Esophagus muscularis mucosa (tissue), 4 donors: ENCODE measurements at regions not wholly inside any gene's neighbourhood (a gene's known extent, or its start where the extent isn't known, plus 50 kb on each side); places are given as distances from the start of the nearest gene placed in this dataset.

Experiments
- DNase-seq: peaks from one replicate; pipeline ENCODE4 v3.0.0-alpha.2; 2017; ENCODE audit errors: extremely low spot score
- H3K27ac ChIP-seq, 4 donors: fragments of 200-600 bp; sonication (generic); replicated peaks in 1 of 4; 1 replicate in 3 of 4; 2 replicates in 1 of 4; pipeline ENCODE4 v1.5.1; 2016 to 2019; ENCODE audit warnings: mild to moderate bottlenecking in 1 of 4
- H3K27me3 ChIP-seq, 4 donors: fragments of 200-600 bp; sonication (generic); one replicate each; pipeline versions ENCODE4 v1.5.1 to v1.6.0; 2016 to 2019
- H3K36me3 ChIP-seq, 4 donors: fragments of 200-600 bp; sonication (generic); one replicate each; pipeline ENCODE4 v1.5.1; 2016 to 2019
- H3K4me1 ChIP-seq, 4 donors: fragments of 200-600 bp; sonication (generic); one replicate each; pipeline ENCODE4 v1.5.1; 2016 to 2019
- H3K4me3 ChIP-seq, 4 donors: fragments of 200-600 bp; sonication (generic); 1 replicate in 2 of 4; 2 replicates in 2 of 4; pipeline ENCODE4 v1.5.1; 2016 to 2019; ENCODE audit warnings: mild to moderate bottlenecking in 4 of 4, moderate library complexity in 1 of 4
- H3K9me3 ChIP-seq, 4 donors: fragments of 200-600 bp; sonication (generic); 1 replicate in 3 of 4; 2 replicates in 1 of 4; pipeline ENCODE4 v1.5.1; 2016 to 2019
- CTCF ChIP-seq, 3 experiments: fragments of 200-600 bp in 2 of 3; fragments of 450-650 bp in 1 of 3; sonication (generic) in 2 of 3; IDR thresholded peaks; one replicate each; pipeline ENCODE4 v1.5.1; 2017 to 2019; ENCODE audit warnings: antibody characterized with exemption in 3 of 3, mild to moderate bottlenecking in 2 of 3, moderate library complexity in 1 of 3
- EP300 ChIP-seq: sonication (generic); formaldehyde crosslinking; IDR thresholded peaks from one replicate; pipeline ENCODE4 v1.6.1; 2017; ENCODE audit warnings: antibody characterized with exemption
- POLR2A ChIP-seq: fragments of 450-650 bp; IDR thresholded peaks from one replicate; pipeline ENCODE4 v1.6.1; 2017; ENCODE audit warnings: antibody characterized with exemption, moderate library complexity, mild to moderate bottlenecking, low read depth
- POLR2AphosphoS5 ChIP-seq, 2 donors: sonication (generic); formaldehyde crosslinking; IDR thresholded peaks; one replicate each; pipeline ENCODE4 v1.6.1; 2017; ENCODE audit warnings: antibody characterized with exemption in 2 of 2
- WGBS: methylation state at CpG from one replicate; pipeline ENCODE4 v1.1.5; 2018; 5-methylcytosine and 5-hydroxymethylcytosine counted together
- intact Hi-C: fragments of 100-400 bp; cut with DNase I; formaldehyde crosslinking; loops from one replicate; pipeline ENCODE4 v1.15.1; 2023

GRCh38 chr4:186807808-186808629, 84.4 kb upstream of the FAT1 start:
- Histone ChIP-seq H3K27me3 (no peaks in the 10 kb centered on the region), H3K9me3 (no peaks in the 10 kb centered on the region), H3K4me1 (no peaks in the 10 kb centered on the region), H3K27ac (no peak overlapping the region), H3K4me3 (no peak overlapping the region), H3K36me3 (no peaks in the 10 kb centered on the region)
- 81% methylated on average over 7 of the region's 7 CpGs for WGBS
- intact Hi-C loops: no loop called here
- no peak for DNase-seq
- TF ChIP-seq EP300 (no peak), POLR2A (no peak), POLR2AphosphoS5 (IDR thresholded peaks at IDR 0.05) (no peak), CTCF (IDR thresholded peaks at IDR 0.05) (no peak)

- intact Hi-C loops: no loop called here
- no peaks in the 10 kb centered on the region for H3K36me3 ChIP-seq
- H3K4me3 ChIP-seq: no peak overlapping the region
- no peak for TF ChIP-seq CTCF (IDR thresholded peaks at IDR 0.05)
- no peak for TF ChIP-seq POLR2A
- no peak for TF ChIP-seq EP300
- no peak for TF ChIP-seq POLR2AphosphoS5 (IDR thresholded peaks at IDR 0.05)
- H3K4me1 ChIP-seq: no peaks in the 10 kb centered on the region
- no peaks in the 10 kb centered on the region for H3K9me3 ChIP-seq
- no peak for DNase-seq
- no peaks in the 10 kb centered on the region for H3K27me3 ChIP-seq
- H3K27ac ChIP-seq: no peak overlapping the region
- WGBS: 78% methylated on average over 7 of the region's 7 CpGs
Measured at GRCh38 chr4:186808630-186809018, 85.0 kb upstream of the FAT1 start.

- TF ChIP-seq POLR2AphosphoS5 (IDR thresholded peaks at IDR 0.05): no peak
Measured at GRCh38 chr4:186809070-186809469, 85.4 kb upstream of the FAT1 start.

GRCh38 chr4:186810613-186811150, 87.0 kb upstream of the FAT1 start:
- TF ChIP-seq EP300: no peak
- no peak for TF ChIP-seq CTCF (IDR thresholded peaks at IDR 0.05)
- intact Hi-C loops: no loop called here
- DNase-seq: no peak
- Histone ChIP-seq H3K36me3 (no peaks in the 10 kb centered on the region), H3K9me3 (no peaks in the 10 kb centered on the region), H3K27me3 (no peaks in the 10 kb centered on the region), H3K4me1 (no peaks in the 10 kb centered on the region), H3K27ac (no peak overlapping the region), H3K4me3 (no peak overlapping the region)
- WGBS: 56% methylated on average over 3 of the region's 3 CpGs

More at GRCh38 chr4:186809070-186809469, 85.4 kb upstream of the FAT1 start:
- no peaks in the 10 kb centered on the region for H3K27me3 ChIP-seq
- no peak for DNase-seq
- H3K36me3 ChIP-seq: no peaks in the 10 kb centered on the region
- no peak overlapping the region for H3K4me3 ChIP-seq
- no peaks in the 10 kb centered on the region for H3K9me3 ChIP-seq
- WGBS: 93% methylated on average over 2 of the region's 2 CpGs
- no peaks in the 10 kb centered on the region for H3K4me1 ChIP-seq
- H3K27ac ChIP-seq: no peak overlapping the region
- intact Hi-C loops: no loop called here

- Histone ChIP-seq H3K4me1 (no peaks in the 10 kb centered on the region), H3K9me3 (no peaks in the 10 kb centered on the region), H3K27ac (no peak overlapping the region), H3K4me3 (no peak overlapping the region), H3K27me3 (no peaks in the 10 kb centered on the region), H3K36me3 (no peaks in the 10 kb centered on the region)
- intact Hi-C loops: no loop called here
- no peak for DNase-seq
- TF ChIP-seq POLR2AphosphoS5 (IDR thresholded peaks at IDR 0.05) (no peak), CTCF (IDR thresholded peaks at IDR 0.05) (no peak)
Measured at GRCh38 chr4:186812592-186812991, 88.9 kb upstream of the FAT1 start.
